ENCODE measurements at regions not wholly inside any gene's neighbourhood (a gene's known extent, or its start where the extent isn't known, plus 50 kb on each side); places are given as distances from the start of the nearest gene placed in this dataset.

GRCh38 chr3:128557531-128558280, 64.7 kb upstream of the GATA2 start:
- Histone ChIP-seq H3K4me1 (ENCODE audit: control insufficient read depth in 2 of 2, insufficient read depth in 2 of 2, low read length in 2 of 2) (peaks cover 0 to 2% of the 10 kb centered on the region in 2 donors), H3K4me2 (replicated peaks; ENCODE audit: low read depth, low read length, poor library complexity, severe bottlenecking) (no peak overlapping the region), H2AFZ (ENCODE audit: insufficient read depth, low read depth, low read length, poor library complexity, severe bottlenecking) (no peak overlapping the region), H3K27me3 (replicated peaks in 1 of 4; ENCODE audit: control extremely low read depth in 1 of 4, control insufficient read depth in 3 of 4, insufficient read depth in 4 of 4, low read length in 3 of 4) (peaks cover 0 to 34% (median 4%) of the 10 kb centered on the region in 4 experiments), H3K9me3 (ENCODE audit: control extremely low read depth in 1 of 3, control insufficient read depth in 2 of 3, insufficient read depth in 1 of 3, low read length in 2 of 3) (peaks cover 0 to 10% (median 0%) of the 10 kb centered on the region in 3 donors), H3K4me3 (ENCODE audit: control extremely low read depth in 1 of 5, extremely low read depth in 1 of 5, insufficient read depth in 1 of 5, low read depth in 2 of 5, low read length in 4 of 5) (no peak overlapping the region), H3K79me2 (ENCODE audit: control insufficient read depth, insufficient read depth, low read length) (no peaks in the 10 kb centered on the region), H4K20me1 (ENCODE audit: control insufficient read depth, insufficient read depth, low read length, poor library complexity, severe bottlenecking) (no peaks in the 10 kb centered on the region), H3K27ac (ENCODE audit: low read length in 2 of 2) (no peak overlapping the region), H3K36me3 (replicated peaks in 1 of 2; ENCODE audit: control extremely low read depth in 1 of 2, control insufficient read depth in 1 of 2, extremely low read depth in 1 of 2, insufficient read depth in 2 of 2, low read length in 1 of 2) (no peaks in the 10 kb centered on the region), H3K9ac (ENCODE audit: low read length) (no peak overlapping the region)
- CTCF ChIA-PET = no interaction called here
- DNase-seq (no peak), ATAC-seq (ENCODE audit: low read depth) (no peak)
- Mint-ChIP-seq H3K4me3 (no peak overlapping the region), H3K27me3 (peaks cover 49% of the 10 kb centered on the region), H3K9me3 (ENCODE audit: insufficient read depth) (no peaks in the 10 kb centered on the region), H3K4me1 (peaks cover 6% of the 10 kb centered on the region), H3K27ac (no peak overlapping the region)
- POLR2A ChIA-PET = no interaction called here
- intact Hi-C loops (cut with micrococcal nuclease) = no loop called here
- WGBS (ENCODE audit: insufficient coverage) = 84% methylated on average over 6 of the region's 7 CpGs
- TF ChIP-seq CTCF (IDR thresholded peaks at IDR 0.05) = no peak
- no peak for TF ChIP-seq EZH2 (IDR thresholded peaks at IDR 0.05; ENCODE audit: borderline replicate concordance, insufficient read depth, low read depth, low read length, poor library complexity, severe bottlenecking)

GRCh38 chr3:128556907-128557306, 63.9 kb upstream of the GATA2 start:
- Histone ChIP-seq H3K4me3 (ENCODE audit: control extremely low read depth in 1 of 5, extremely low read depth in 1 of 5, insufficient read depth in 1 of 5, low read depth in 2 of 5, low read length in 4 of 5) (no peak overlapping the region), H3K9ac (ENCODE audit: low read length) (no peak overlapping the region), H4K20me1 (ENCODE audit: control insufficient read depth, insufficient read depth, low read length, poor library complexity, severe bottlenecking) (no peaks in the 10 kb centered on the region), H3K4me2 (replicated peaks; ENCODE audit: low read depth, low read length, poor library complexity, severe bottlenecking) (no peak overlapping the region), H3K9me3 (ENCODE audit: control extremely low read depth in 1 of 3, control insufficient read depth in 2 of 3, insufficient read depth in 1 of 3, low read length in 2 of 3) (peaks cover 0 to 10% (median 0%) of the 10 kb centered on the region in 3 donors), H3K36me3 (replicated peaks in 1 of 2; ENCODE audit: control extremely low read depth in 1 of 2, control insufficient read depth in 1 of 2, extremely low read depth in 1 of 2, insufficient read depth in 2 of 2, low read length in 1 of 2) (no peaks in the 10 kb centered on the region), H3K4me1 (ENCODE audit: control insufficient read depth in 2 of 2, insufficient read depth in 2 of 2, low read length in 2 of 2) (peaks cover 0 to 2% of the 10 kb centered on the region in 2 donors), H3K79me2 (ENCODE audit: control insufficient read depth, insufficient read depth, low read length) (no peaks in the 10 kb centered on the region), H3K27ac (ENCODE audit: low read length in 2 of 2) (no peak overlapping the region), H3K27me3 (replicated peaks in 1 of 4; ENCODE audit: control extremely low read depth in 1 of 4, control insufficient read depth in 3 of 4, insufficient read depth in 4 of 4, low read length in 3 of 4) (peaks cover 0 to 34% (median 5%) of the 10 kb centered on the region in 4 experiments), H2AFZ (ENCODE audit: insufficient read depth, low read depth, low read length, poor library complexity, severe bottlenecking) (no peak overlapping the region)
- Mint-ChIP-seq H3K27ac (no peak overlapping the region), H3K27me3 (peaks cover 52% of the 10 kb centered on the region), H3K4me1 (peaks cover 6% of the 10 kb centered on the region), H3K9me3 (ENCODE audit: insufficient read depth) (no peaks in the 10 kb centered on the region), H3K4me3 (no peak overlapping the region)
- TF ChIP-seq CTCF (IDR thresholded peaks at IDR 0.05) = no peak
- no peak for TF ChIP-seq EZH2 (IDR thresholded peaks at IDR 0.05; ENCODE audit: borderline replicate concordance, insufficient read depth, low read depth, low read length, poor library complexity, severe bottlenecking)
- WGBS (ENCODE audit: insufficient coverage) = 9% methylated on average over 10 of the region's 12 CpGs
- DNase-seq = no peak
- ATAC-seq (ENCODE audit: low read depth) = no peak
- CTCF ChIA-PET = no interaction called here
- POLR2A ChIA-PET = no interaction called here
- intact Hi-C loops (cut with micrococcal nuclease) = no loop called here
